ENCODE measurements at regions not wholly inside any gene's neighbourhood (a gene's known extent, or its start where the extent isn't known, plus 50 kb on each side); places are given as distances from the start of the nearest gene placed in this dataset.

GRCh38 chr3:117417411-117417810, 707.8 kb downstream of the TUSC7 start:
- Mint-ChIP-seq H3K27me3 (no peaks in the 10 kb centered on the region), H3K4me3 (no peak overlapping the region), H3K36me3 (no peaks in the 10 kb centered on the region), H3K4me1 (no peaks in the 10 kb centered on the region), H3K9me3 (peaks cover 0 to 3% (median 0%) of the 10 kb centered on the region in 9 donors), H3K27ac (no peak overlapping the region)
- ATAC-seq (no peak), DNase-seq (no peak)
- POLR2A ChIA-PET, result no interaction called here

DNA sequence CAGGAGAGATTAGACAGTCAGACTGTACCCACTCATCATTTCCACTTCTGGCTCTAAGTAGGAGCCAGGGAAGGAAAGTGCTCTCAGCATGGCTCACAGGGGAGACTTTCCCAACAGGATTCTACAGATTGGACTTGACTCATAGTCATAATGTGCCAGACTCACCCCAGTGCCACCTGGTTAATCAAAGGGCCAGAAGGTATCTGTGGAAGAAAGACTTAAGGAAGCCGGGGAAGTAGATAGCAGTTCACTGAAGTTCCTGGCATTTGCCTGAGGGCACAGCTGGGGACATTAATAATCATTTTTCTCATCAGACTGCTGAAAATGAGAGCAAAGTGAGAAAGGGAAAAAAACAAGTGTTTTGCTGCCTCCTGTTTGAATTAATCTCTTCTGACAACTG, 717.5 kb downstream of the TUSC7 start:
- H3K36me3 Mint-ChIP-seq, result no peaks in the 10 kb centered on the region
- ATAC-seq, result no peak

DNA sequence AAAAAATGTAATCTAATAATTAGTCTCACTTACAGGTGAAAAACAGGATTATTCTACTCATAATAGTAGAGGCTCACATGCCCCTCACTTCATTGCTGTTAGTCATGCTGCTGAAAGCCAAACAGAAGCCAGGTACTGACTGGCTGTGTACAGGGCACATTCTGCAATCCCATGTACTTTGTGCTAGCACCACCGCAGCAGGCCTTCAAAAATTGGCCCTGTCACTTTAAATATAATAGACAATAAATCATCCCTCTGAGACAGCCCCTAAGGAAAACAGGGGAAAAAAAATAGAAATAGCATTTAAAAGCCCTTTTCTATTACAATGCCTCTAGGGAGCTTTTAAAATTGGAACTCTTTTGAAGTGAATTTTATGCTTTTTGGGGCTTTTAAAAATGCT, 723.8 kb downstream of the TUSC7 start:
- peaks cover 0 to 2% (median 0%) of the 10 kb centered on the region in 5 donors for H3K27me3 Mint-ChIP-seq
- no peak overlapping the region for H3K4me3 Mint-ChIP-seq
- POLR2A ChIA-PET, result no interaction called here

More for the DNA sequence above, 717.5 kb downstream of the TUSC7 start:
- POLR2A ChIA-PET, result no interaction called here
- Mint-ChIP-seq H3K4me1 (no peaks in the 10 kb centered on the region), H3K4me3 (no peak overlapping the region), H3K27ac (no peak overlapping the region), H3K9me3 (peaks cover 0 to 10% (median 0%) of the 10 kb centered on the region in 9 donors), H3K27me3 (peaks cover 0 to 2% (median 0%) of the 10 kb centered on the region in 5 donors)
- DNase-seq, result no peak

DNA sequence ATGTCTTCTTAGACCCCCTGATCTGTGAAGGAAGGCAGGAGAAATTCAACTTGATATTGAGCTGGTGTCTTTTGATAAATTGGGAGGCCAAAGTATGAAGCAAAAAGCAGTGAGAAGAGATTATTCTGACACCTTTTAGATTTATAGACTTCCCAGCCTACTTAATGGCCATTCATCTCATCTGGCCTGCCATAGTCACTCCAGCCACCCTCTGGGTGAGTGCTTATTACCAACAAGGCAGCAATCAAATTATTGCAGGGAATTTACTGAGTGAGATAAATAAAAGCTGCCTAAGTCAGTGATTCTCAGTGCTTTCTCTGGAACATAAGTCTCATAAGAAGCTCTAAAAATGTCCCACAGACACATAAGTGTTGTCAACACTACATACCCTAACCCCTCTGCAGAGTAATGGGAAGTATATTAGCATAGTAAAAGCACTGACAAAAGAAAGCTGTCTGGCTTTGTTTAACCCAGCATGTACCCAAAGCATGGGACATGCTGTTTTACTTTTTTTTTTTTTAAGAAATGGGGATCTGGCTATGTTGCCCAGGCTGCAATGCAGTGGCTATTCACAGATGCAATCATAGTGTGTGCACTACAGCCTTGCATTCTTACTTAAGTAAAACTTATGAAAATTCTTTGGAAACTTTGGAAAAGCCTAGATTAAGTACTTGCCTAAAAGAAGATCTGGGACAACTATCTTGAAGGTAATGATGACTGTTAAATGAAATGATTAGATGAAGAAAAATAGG, 725.3 kb downstream of the TUSC7 start:
- Mint-ChIP-seq H3K27ac (no peak overlapping the region), H3K36me3 (no peaks in the 10 kb centered on the region), H3K4me3 (no peak overlapping the region), H3K27me3 (no peaks in the 10 kb centered on the region), H3K9me3 (peaks cover 0 to 12% (median 2%) of the 10 kb centered on the region in 9 donors), H3K4me1 (no peaks in the 10 kb centered on the region)
- no peak for DNase-seq
- POLR2A ChIA-PET, result no interaction called here
- ATAC-seq, result no peak

More for the DNA sequence above, 723.8 kb downstream of the TUSC7 start:
- Mint-ChIP-seq H3K9me3 (peaks cover 0 to 12% (median 0%) of the 10 kb centered on the region in 9 donors), H3K36me3 (no peaks in the 10 kb centered on the region), H3K4me1 (no peaks in the 10 kb centered on the region), H3K27ac (no peak overlapping the region)
- ATAC-seq, result no peak
- DNase-seq, result no peak

GRCh38 chr3:117435506-117435905, 725.9 kb downstream of the TUSC7 start:
- no peaks in the 10 kb centered on the region for H3K4me1 Mint-ChIP-seq
- peaks cover 0 to 12% (median 2%) of the 10 kb centered on the region in 9 donors for H3K9me3 Mint-ChIP-seq
- ATAC-seq, result no peak
- no peak overlapping the region for H3K4me3 Mint-ChIP-seq
- no peaks in the 10 kb centered on the region for H3K27me3 Mint-ChIP-seq
- no peak for DNase-seq
- no peak overlapping the region for H3K27ac Mint-ChIP-seq
- H3K36me3 Mint-ChIP-seq, result no peaks in the 10 kb centered on the region
- POLR2A ChIA-PET, result no interaction called here

- no peaks in the 10 kb centered on the region for H3K36me3 Mint-ChIP-seq
- no peak overlapping the region for H3K27ac Mint-ChIP-seq
- DNase-seq (no peak), ATAC-seq (no peak)
- H3K4me3 Mint-ChIP-seq, result no peak overlapping the region
- H3K27me3 Mint-ChIP-seq, result no peaks in the 10 kb centered on the region
- POLR2A ChIA-PET, result no interaction called here
- no peaks in the 10 kb centered on the region for H3K4me1 Mint-ChIP-seq
- H3K9me3 Mint-ChIP-seq, result peaks cover 0 to 11% (median 2%) of the 10 kb centered on the region in 9 donors
Observed at GRCh38 chr3:117439812-117440211, 730.2 kb downstream of the TUSC7 start.

DNA sequence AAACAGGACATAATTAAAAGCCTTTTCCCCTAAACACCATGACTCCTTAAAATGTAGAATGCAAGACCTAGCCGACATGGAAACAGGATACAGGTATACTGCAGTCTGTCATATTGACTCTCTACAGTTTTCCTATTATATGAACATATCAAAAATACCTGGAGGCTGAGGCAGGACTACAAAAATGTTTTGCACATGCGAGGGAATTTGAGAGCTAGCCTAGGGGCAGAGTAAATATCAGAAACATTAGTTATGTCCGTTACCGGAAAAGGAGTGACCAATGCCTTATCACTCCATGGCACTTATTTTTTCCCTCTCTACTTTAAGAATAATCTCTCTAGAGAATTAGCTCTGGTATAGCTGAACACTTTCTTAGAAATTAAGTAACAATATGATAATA, 732.3 kb downstream of the TUSC7 start:
- no peaks in the 10 kb centered on the region for H3K27me3 Mint-ChIP-seq
- DNase-seq, result no peak
- POLR2A ChIA-PET, result no interaction called here
- H3K9me3 Mint-ChIP-seq, result peaks cover 0 to 2% (median 0%) of the 10 kb centered on the region in 9 donors
- no peak overlapping the region for H3K4me3 Mint-ChIP-seq
- H3K36me3 Mint-ChIP-seq, result no peaks in the 10 kb centered on the region
- no peaks in the 10 kb centered on the region for H3K4me1 Mint-ChIP-seq
- no peak overlapping the region for H3K27ac Mint-ChIP-seq
- no peak for ATAC-seq

DNA sequence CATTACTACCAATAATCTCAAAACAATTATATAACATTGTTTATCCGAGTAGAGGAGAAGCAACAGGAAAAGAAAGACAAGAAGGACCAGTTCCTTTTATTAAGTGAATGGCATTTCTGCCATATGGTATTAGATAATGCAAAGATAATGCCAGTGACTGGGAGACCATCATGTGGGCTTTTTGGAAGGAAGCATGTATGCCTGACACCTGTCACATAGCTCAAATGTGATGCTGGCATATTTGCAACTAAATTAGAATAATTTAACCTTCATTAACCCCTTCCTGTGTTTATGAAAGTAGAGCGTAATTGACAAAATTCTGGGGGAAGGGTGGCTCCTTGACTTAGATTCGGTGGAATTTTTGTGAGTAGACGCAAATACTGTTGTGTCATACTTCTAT, 733.0 kb downstream of the TUSC7 start:
- no peak overlapping the region for H3K27ac Mint-ChIP-seq
- H3K4me1 Mint-ChIP-seq, result no peaks in the 10 kb centered on the region
- ATAC-seq, result no peak
- POLR2A ChIA-PET, result no interaction called here
- H3K4me3 Mint-ChIP-seq, result no peak overlapping the region
- H3K9me3 Mint-ChIP-seq, result peaks cover 0 to 2% (median 0%) of the 10 kb centered on the region in 9 donors
- no peak for DNase-seq
- H3K36me3 Mint-ChIP-seq, result no peaks in the 10 kb centered on the region
- no peaks in the 10 kb centered on the region for H3K27me3 Mint-ChIP-seq

- ATAC-seq (no peak), DNase-seq (no peak)
- no peak overlapping the region for H3K4me3 Mint-ChIP-seq
- H3K9me3 Mint-ChIP-seq, result peaks cover 0 to 6% (median 0%) of the 10 kb centered on the region in 9 donors
- POLR2A ChIA-PET, result no interaction called here
- H3K27me3 Mint-ChIP-seq, result no peaks in the 10 kb centered on the region
- H3K36me3 Mint-ChIP-seq, result no peaks in the 10 kb centered on the region
- no peaks in the 10 kb centered on the region for H3K4me1 Mint-ChIP-seq
- H3K27ac Mint-ChIP-seq, result no peak overlapping the region
Observed at GRCh38 chr3:117443014-117443413, 733.4 kb downstream of the TUSC7 start.

DNA sequence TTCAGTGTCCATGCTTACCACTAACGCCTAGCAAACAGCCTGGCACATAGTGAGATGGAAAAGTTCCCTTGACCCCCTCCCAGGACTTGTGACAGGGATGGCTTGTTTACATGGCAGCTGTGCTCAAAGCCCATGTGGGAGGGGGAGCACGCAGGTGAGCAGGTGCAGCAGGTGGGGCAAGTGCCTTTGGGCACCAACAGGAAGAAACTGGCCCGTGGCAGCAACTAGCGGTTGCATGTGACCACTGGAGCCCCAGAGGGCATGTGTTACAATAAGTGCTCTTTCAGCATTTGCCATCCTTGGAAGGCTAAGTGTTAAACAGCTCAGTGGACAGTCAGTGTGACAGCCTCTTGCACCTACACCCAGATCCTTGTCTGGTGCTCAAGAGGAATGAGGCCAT, 734.6 kb downstream of the TUSC7 start:
- POLR2A ChIA-PET, result no interaction called here
- peaks cover 0 to 10% (median 0%) of the 10 kb centered on the region in 9 donors for H3K9me3 Mint-ChIP-seq

GRCh38 chr3:117447419-117447818, 737.8 kb downstream of the TUSC7 start:
- H3K9me3 Mint-ChIP-seq, result peaks cover 0 to 10% (median 0%) of the 10 kb centered on the region in 9 donors
- H3K36me3 Mint-ChIP-seq, result no peaks in the 10 kb centered on the region
- no peaks in the 10 kb centered on the region for H3K27me3 Mint-ChIP-seq
- POLR2A ChIA-PET, result no interaction called here
- no peak overlapping the region for H3K4me3 Mint-ChIP-seq
- H3K27ac Mint-ChIP-seq, result no peak overlapping the region
- ATAC-seq (no peak), DNase-seq (no peak)
- H3K4me1 Mint-ChIP-seq, result no peaks in the 10 kb centered on the region

More for the DNA sequence above, 734.6 kb downstream of the TUSC7 start:
- H3K4me1 Mint-ChIP-seq, result no peaks in the 10 kb centered on the region
- no peak for DNase-seq
- no peaks in the 10 kb centered on the region for H3K36me3 Mint-ChIP-seq
- H3K27ac Mint-ChIP-seq, result no peak overlapping the region
- no peaks in the 10 kb centered on the region for H3K27me3 Mint-ChIP-seq
- no peak for ATAC-seq
- no peak overlapping the region for H3K4me3 Mint-ChIP-seq

GRCh38 chr3:117450026-117450425, 740.4 kb downstream of the TUSC7 start:
- H3K9me3 Mint-ChIP-seq, result peaks cover 0 to 10% (median 0%) of the 10 kb centered on the region in 9 donors
- H3K4me3 Mint-ChIP-seq, result no peak overlapping the region
- no peak overlapping the region for H3K27ac Mint-ChIP-seq
- no peaks in the 10 kb centered on the region for H3K36me3 Mint-ChIP-seq
- DNase-seq, result no peak
- H3K27me3 Mint-ChIP-seq, result no peaks in the 10 kb centered on the region
- POLR2A ChIA-PET, result no interaction called here
- ATAC-seq, result no peak
- no peaks in the 10 kb centered on the region for H3K4me1 Mint-ChIP-seq

DNA sequence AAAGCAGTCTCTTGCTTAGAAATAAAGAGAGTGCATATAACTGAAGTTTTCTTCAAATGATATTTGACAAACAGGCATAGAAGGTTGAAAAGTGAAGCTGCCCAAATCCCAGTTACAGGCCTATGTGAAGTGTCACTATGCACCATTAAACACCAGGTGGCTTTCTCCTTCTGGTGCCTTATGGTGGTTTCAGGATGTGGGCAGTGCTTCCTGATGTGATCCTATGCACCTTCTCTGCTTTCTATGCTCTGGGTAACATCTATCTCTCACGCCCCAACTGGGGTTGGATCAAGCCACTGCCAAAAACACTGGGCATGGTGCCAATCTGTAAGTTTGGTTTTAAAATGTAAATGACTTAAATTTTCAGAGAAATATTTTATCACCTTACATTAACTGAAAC, 744.7 kb downstream of the TUSC7 start:
- POLR2A ChIA-PET, result no interaction called here
- Mint-ChIP-seq H3K27me3 (no peaks in the 10 kb centered on the region), H3K9me3 (peaks cover 0 to 11% (median 3%) of the 10 kb centered on the region in 9 donors), H3K4me3 (no peak overlapping the region), H3K27ac (no peak overlapping the region), H3K4me1 (no peaks in the 10 kb centered on the region), H3K36me3 (no peaks in the 10 kb centered on the region)
- ATAC-seq (no peak), DNase-seq (no peak)

GRCh38 chr3:117454908-117455307, 745.3 kb downstream of the TUSC7 start:
- H3K4me1 Mint-ChIP-seq, result no peaks in the 10 kb centered on the region
- no peaks in the 10 kb centered on the region for H3K36me3 Mint-ChIP-seq
- no peak for ATAC-seq
- POLR2A ChIA-PET, result no interaction called here
- H3K27me3 Mint-ChIP-seq, result no peaks in the 10 kb centered on the region
- no peak for DNase-seq
- H3K4me3 Mint-ChIP-seq, result no peak overlapping the region
- no peak overlapping the region for H3K27ac Mint-ChIP-seq
- peaks cover 0 to 11% (median 3%) of the 10 kb centered on the region in 9 donors for H3K9me3 Mint-ChIP-seq
